ENCODE measurements at regions not wholly inside any gene's neighbourhood (a gene's known extent, or its start where the extent isn't known, plus 50 kb on each side); places are given as distances from the start of the nearest gene placed in this dataset.
"Not testable (repeated sequence)": the region's sequence is repeated elsewhere in the genome, so short reads cannot be mapped to it uniquely, and the experiment has no call there.

DNA sequence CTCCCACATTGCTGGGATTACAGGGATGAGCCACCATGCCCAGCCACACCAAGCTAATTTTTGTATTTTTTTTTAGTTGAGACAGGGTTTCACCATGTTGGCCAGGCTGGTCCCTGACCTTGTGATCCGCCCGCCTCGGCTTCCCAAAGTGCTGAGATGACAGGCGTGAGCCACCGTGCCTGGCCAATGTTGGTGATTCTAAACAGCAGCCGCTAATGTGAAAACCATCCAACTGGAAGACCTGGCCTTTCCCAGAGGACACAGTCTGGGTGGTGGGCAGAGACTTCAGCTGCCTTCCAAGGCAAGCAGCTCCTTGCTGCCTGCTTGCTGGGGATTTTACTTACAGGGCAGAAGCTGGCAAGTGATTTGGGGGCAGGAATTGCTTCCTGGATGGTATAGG, 207.1 kb downstream of the GOLGA6L6 start:
- TF ChIP-seq, protein P1, sequence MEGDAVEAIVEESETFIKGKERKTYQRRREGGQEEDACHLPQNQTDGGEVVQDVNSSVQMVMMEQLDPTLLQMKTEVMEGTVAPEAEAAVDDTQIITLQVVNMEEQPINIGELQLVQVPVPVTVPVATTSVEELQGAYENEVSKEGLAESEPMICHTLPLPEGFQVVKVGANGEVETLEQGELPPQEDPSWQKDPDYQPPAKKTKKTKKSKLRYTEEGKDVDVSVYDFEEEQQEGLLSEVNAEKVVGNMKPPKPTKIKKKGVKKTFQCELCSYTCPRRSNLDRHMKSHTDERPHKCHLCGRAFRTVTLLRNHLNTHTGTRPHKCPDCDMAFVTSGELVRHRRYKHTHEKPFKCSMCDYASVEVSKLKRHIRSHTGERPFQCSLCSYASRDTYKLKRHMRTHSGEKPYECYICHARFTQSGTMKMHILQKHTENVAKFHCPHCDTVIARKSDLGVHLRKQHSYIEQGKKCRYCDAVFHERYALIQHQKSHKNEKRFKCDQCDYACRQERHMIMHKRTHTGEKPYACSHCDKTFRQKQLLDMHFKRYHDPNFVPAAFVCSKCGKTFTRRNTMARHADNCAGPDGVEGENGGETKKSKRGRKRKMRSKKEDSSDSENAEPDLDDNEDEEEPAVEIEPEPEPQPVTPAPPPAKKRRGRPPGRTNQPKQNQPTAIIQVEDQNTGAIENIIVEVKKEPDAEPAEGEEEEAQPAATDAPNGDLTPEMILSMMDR (IDR thresholded peaks at IDR 0.05; ENCODE audit: low read length), result not testable (repeated sequence)
- not testable (repeated sequence) for TF ChIP-seq EZH2 (IDR thresholded peaks at IDR 0.05; ENCODE audit: borderline replicate concordance, low read length)
